GM06990 (cell line): ENCODE measurements at regions not wholly inside any gene's neighbourhood (a gene's known extent, or its start where the extent isn't known, plus 50 kb on each side); places are given as distances from the start of the nearest gene placed in this dataset.

Source experiments
- DNase-seq: peaks from one replicate; pipeline ENCODE4 v3.0.0-alpha.2; 2011; ENCODE audit not compliant: insufficient read length; ENCODE audit errors: extremely low read depth
- H3K27me3 ChIP-seq: replicated peaks from 2 replicates; pipeline ENCODE4 v1.6.0; 2011; ENCODE audit warnings: low read length; ENCODE audit not compliant: control insufficient read depth, insufficient read depth
- H3K36me3 ChIP-seq: 2 replicates; pipeline ENCODE4 v1.5.1; 2011; ENCODE audit warnings: low read length; ENCODE audit not compliant: control insufficient read depth, insufficient read depth
- H3K4me3 ChIP-seq: replicated peaks from 2 replicates; pipeline ENCODE4 v1.5.1; 2011; ENCODE audit warnings: low read depth, mild to moderate bottlenecking, control low read depth, low read length
- TF ChIP-seq, protein P1 (sequence below): IDR thresholded peaks from 2 replicates; pipeline ENCODE4 v1.5.1; 2011; ENCODE audit warnings: low read length, control low read depth, mild to moderate bottlenecking, inconsistent platforms; ENCODE audit not compliant: insufficient read depth, poor library complexity, severe bottlenecking

DNA sequence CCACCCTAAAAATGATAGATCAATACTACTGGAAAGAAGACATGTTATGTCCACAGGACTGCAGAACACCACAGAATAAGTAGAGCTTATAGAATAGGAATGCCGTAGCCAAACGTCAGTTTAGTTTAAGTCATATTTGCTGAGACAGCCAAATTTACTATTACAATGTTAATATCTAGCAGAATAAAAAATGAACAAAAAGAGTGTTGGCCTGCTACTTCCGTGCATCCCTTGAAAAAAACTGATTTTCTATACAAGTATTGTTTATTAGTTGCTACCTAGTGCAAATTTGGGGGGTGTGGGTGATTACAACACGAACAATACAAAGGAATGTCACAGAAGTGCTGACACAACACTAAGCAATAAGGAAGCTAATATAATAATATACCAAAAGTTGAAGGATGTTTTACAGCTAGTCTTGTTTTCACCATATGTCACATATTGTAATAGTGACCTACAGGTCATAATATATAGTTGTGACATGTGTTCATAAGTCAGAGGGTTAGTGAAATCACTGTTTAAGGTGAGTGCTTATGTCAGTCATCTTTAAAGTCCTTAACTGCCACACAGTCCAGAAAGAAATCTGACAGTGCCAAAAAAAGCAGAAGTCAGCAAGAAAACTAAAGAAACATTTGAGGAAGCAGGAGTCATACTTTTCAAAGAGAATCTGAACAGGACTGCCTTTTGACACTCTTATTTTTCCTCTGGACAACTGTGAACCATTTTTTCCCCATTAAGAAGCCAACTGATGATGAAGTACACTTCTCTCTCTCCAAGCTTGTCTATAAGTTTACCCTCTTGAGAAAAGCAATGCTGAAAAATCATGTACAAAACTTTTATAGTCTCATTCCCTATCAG lies 376.4 kb downstream of the ZEB2 start:
- no peak for DNase-seq
- Histone ChIP-seq H3K27me3 (no peaks in the 10 kb centered on the region), H3K4me3 (no peak overlapping the region), H3K36me3 (no peaks in the 10 kb centered on the region)
- TF ChIP-seq, protein P1, sequence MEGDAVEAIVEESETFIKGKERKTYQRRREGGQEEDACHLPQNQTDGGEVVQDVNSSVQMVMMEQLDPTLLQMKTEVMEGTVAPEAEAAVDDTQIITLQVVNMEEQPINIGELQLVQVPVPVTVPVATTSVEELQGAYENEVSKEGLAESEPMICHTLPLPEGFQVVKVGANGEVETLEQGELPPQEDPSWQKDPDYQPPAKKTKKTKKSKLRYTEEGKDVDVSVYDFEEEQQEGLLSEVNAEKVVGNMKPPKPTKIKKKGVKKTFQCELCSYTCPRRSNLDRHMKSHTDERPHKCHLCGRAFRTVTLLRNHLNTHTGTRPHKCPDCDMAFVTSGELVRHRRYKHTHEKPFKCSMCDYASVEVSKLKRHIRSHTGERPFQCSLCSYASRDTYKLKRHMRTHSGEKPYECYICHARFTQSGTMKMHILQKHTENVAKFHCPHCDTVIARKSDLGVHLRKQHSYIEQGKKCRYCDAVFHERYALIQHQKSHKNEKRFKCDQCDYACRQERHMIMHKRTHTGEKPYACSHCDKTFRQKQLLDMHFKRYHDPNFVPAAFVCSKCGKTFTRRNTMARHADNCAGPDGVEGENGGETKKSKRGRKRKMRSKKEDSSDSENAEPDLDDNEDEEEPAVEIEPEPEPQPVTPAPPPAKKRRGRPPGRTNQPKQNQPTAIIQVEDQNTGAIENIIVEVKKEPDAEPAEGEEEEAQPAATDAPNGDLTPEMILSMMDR, result no peak

DNA sequence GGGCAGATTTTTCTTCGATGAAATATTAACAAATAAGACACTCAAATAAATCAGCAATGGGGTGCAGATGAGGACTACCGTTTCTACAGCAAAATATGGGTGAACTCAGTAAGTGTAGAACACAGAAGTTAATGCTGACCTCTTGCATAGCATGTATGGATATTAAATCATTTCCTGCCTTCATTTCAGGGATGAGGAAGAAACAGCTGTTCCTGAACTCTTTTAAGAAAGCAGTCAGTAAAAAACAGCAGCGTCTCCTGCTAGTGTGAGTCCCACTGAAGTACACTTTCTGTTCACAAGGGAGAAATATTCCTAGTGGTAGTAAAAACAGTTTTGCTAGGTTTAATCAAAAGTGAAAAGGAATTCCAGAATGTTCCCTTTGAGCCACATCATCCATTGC lies 379.0 kb downstream of the ZEB2 start:
- no peak for DNase-seq
- no peaks in the 10 kb centered on the region for H3K36me3 ChIP-seq
- H3K27me3 ChIP-seq, result no peaks in the 10 kb centered on the region
- TF ChIP-seq, protein P1, result no peak
- H3K4me3 ChIP-seq, result no peak overlapping the region

DNA sequence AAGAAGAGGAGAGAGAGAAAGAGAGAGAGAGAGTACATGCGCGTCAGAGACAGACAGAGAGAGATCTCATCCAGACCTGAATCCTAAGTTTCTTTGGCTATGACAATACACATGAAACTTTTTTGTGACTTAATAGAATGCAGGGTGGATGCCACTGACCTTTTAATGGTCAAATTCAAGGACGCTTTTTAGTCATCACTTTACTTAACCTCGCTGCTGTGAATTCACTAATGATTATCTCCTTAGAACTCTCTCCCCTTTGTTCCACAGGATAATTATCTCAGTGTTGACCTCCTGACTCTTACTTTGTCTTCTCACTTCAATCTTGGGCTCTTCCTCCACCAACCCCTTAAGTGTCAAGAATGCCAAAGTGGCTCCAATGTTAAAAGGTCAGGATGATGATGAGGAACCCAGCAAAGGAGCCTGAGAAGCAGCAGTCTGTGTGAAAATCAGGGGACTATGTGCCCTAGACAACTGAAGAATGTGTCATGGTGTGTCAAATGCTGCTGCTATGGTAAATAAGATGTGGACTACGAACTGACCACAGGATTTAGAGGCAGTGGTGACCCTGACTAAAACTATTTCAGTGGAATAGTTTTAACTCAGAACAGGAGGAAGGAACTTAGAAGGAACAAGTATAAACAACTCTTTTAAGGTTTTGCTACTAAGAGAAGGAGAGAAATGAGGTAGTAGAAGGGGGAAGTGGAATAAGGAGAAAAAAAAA lies 382.1 kb downstream of the ZEB2 start:
- TF ChIP-seq, protein P1, result no peak
- Histone ChIP-seq H3K27me3 (no peaks in the 10 kb centered on the region), H3K36me3 (no peaks in the 10 kb centered on the region), H3K4me3 (no peak overlapping the region)
- DNase-seq, result no peak

DNA sequence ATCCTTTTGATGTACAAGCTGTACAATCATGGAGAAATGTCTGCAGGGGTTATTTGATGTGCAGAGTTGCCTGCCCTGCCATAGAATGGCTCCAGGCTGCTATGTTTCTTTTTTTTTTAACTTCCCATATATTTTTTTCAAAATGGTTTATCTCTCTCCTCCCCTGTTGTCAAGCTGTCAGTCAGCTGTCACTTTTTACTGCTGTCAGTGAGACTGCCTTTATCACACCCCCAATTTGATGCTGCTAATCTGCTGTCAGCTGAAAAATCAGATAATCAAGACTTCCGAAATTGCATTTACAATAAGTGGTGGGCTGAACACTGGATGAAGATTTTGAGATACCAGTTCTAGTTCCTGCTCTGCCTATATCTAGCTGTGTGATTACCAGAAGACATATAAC lies 382.6 kb downstream of the ZEB2 start:
- no peaks in the 10 kb centered on the region for H3K27me3 ChIP-seq
- DNase-seq, result no peak
- TF ChIP-seq, protein P1, result no peak
- H3K4me3 ChIP-seq, result no peak overlapping the region
- no peaks in the 10 kb centered on the region for H3K36me3 ChIP-seq

DNA sequence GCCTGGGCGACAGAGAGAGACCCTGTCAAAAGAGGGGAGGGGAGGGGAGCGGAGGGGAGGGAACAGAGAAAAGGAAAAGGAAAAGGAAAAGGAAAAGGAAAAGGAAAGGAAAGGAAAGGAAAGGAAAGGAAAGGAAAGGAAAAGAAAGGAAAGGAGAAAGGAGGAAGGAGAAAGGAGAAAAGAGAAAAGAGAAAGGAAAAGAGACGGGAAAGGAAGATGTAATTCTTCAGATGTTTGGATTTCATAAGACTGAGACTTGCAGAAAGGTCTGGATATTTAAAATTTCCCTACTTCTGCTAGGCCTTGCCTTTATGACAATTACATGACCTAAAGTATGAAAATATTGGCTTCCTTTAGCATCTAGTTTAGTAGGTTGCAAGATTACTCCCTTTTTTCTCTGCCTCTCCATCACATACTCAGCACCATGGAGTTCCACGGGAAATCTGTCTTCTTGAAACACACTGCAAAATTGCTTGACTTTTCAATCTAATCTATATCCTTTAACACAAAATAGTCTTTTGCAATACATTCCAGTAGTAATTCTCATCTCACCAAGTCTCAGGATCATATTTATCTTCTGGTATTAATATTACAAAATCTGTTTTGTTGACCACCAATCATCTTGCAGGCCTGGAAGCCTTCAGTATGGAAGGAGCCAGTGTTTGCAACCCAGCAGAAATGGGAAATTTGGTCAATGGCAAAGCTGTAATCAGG lies 383.5 kb downstream of the ZEB2 start:
- Histone ChIP-seq H3K36me3 (no peaks in the 10 kb centered on the region), H3K27me3 (no peaks in the 10 kb centered on the region), H3K4me3 (no peak overlapping the region)
- no peak for DNase-seq
- TF ChIP-seq, protein P1, result no peak
